Common myeloid progenitor, CD34-positive (primary cell): ENCODE measurements at regions not wholly inside any gene's neighbourhood (a gene's known extent, or its start where the extent isn't known, plus 50 kb on each side); places are given as distances from the start of the nearest gene placed in this dataset.

ENCODE experiments used
- CTCF ChIA-PET: fragments of 350-600 bp; sonication (Branson Sonifier 250); formaldehyde crosslinking; loops from one replicate; lab custom pipeline; 2021; ENCODE audit warnings: antibody characterized with exemption; lab: Charles Lee
- POLR2A ChIA-PET: fragments of 350-600 bp; sonication (Branson Sonifier 250); formaldehyde crosslinking; loops from one replicate; lab custom pipeline; 2021; ENCODE audit warnings: antibody characterized with exemption; lab: Charles Lee
- DNase-seq, 3 donors: peaks; one replicate each; pipeline versions ENCODE4 v3.0.0 to v3.0.0-alpha.2; 2013
- H3K27ac ChIP-seq, 2 experiments: 1 replicate in 1 of 2; 2 replicates in 1 of 2; pipeline ENCODE4 v1.7.0; 2013; ENCODE audit warnings: inconsistent platforms in 2 of 2, low read length in 2 of 2, mild to moderate bottlenecking in 2 of 2, low read depth in 1 of 2, moderate library complexity in 1 of 2; ENCODE audit not compliant: severe bottlenecking in 2 of 2, insufficient read depth in 1 of 2, poor library complexity in 1 of 2
- H3K27me3 ChIP-seq, 5 experiments: replicated peaks in 2 of 5; 1 replicate in 3 of 5; 2 replicates in 2 of 5; pipeline versions ENCODE4 v1.6.1 to v1.7.0; 2013; ENCODE audit warnings: low read length in 4 of 5, mild to moderate bottlenecking in 2 of 5, moderate library complexity in 2 of 5, inconsistent platforms in 1 of 5; ENCODE audit not compliant: insufficient read depth in 5 of 5, control insufficient read depth in 4 of 5
- H3K36me3 ChIP-seq, 4 experiments: 1 replicate in 2 of 4; 2 replicates in 2 of 4; pipeline versions ENCODE4 v1.6.1 to v1.7.0; 2013; ENCODE audit warnings: low read length in 3 of 4, control low read depth in 1 of 4, mild to moderate bottlenecking in 1 of 4; ENCODE audit not compliant: control insufficient read depth in 4 of 4, insufficient read depth in 4 of 4
- H3K4me1 ChIP-seq, 4 experiments: 1 replicate in 3 of 4; 2 replicates in 1 of 4; pipeline versions ENCODE4 v1.6.1 to v1.7.1; 2013; ENCODE audit warnings: low read length in 3 of 4, mild to moderate bottlenecking in 3 of 4, control low read depth in 1 of 4, inconsistent platforms in 1 of 4, moderate library complexity in 1 of 4; ENCODE audit not compliant: control insufficient read depth in 4 of 4, insufficient read depth in 4 of 4; ENCODE audit errors: control extremely low read depth in 1 of 4
- H3K4me3 ChIP-seq, 7 experiments: 1 replicate in 4 of 7; 2 replicates in 3 of 7; pipeline versions ENCODE4 v1.5.1 to v1.7.0; 2013; ENCODE audit warnings: mild to moderate bottlenecking in 7 of 7, low read length in 6 of 7, moderate library complexity in 6 of 7, inconsistent platforms in 2 of 7, low read depth in 2 of 7, control low read depth in 1 of 7; ENCODE audit not compliant: insufficient read depth in 4 of 7, control insufficient read depth in 1 of 7; ENCODE audit errors: extremely low read depth in 1 of 7
- H3K9me3 ChIP-seq, 5 experiments: 1 replicate in 4 of 5; 2 replicates in 1 of 5; pipeline versions ENCODE4 v1.6.1 to v1.7.1; 2013; ENCODE audit warnings: low read length in 4 of 5, mild to moderate bottlenecking in 2 of 5, inconsistent platforms in 1 of 5, low read depth in 1 of 5, moderate library complexity in 1 of 5; ENCODE audit not compliant: control insufficient read depth in 4 of 5, insufficient read depth in 2 of 5; ENCODE audit errors: control extremely low read depth in 1 of 5
- WGBS: methylation state at CpG from one replicate; pipeline ENCODE4 v1.1.5; 2013; ENCODE audit not compliant: insufficient coverage; 5-methylcytosine and 5-hydroxymethylcytosine counted together

DNA sequence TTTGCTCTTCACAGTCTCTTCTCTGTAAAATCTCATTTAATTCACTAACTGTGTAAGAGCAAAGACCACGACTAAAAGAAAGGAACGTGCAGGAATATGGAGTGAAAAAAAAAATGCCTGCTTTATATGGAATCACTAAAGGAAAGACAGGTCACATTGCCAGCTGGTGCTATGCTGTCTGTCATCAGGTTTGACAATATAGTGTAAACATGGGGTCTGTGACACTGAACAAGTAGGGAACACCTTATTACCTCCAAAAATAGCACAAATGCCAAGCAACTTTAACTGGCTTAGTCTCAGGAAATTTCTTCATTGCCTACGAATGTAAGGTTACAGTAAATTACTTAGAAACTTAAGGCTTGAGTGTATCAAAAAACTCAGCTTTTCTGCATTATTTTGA lies 364.5 kb upstream of the LINC00305 start:
- H3K9me3 ChIP-seq = no peaks in the 10 kb centered on the region
- DNase-seq = no peak
- 85% methylated on average over 3 of the region's 3 CpGs for WGBS
- no peaks in the 10 kb centered on the region for H3K36me3 ChIP-seq
- no peaks in the 10 kb centered on the region for H3K27me3 ChIP-seq
- H3K27ac ChIP-seq = no peak overlapping the region
- ChIA-PET CTCF (no interaction called here), POLR2A (no interaction called here)
- H3K4me3 ChIP-seq = no peak overlapping the region
- no peaks in the 10 kb centered on the region for H3K4me1 ChIP-seq

DNA sequence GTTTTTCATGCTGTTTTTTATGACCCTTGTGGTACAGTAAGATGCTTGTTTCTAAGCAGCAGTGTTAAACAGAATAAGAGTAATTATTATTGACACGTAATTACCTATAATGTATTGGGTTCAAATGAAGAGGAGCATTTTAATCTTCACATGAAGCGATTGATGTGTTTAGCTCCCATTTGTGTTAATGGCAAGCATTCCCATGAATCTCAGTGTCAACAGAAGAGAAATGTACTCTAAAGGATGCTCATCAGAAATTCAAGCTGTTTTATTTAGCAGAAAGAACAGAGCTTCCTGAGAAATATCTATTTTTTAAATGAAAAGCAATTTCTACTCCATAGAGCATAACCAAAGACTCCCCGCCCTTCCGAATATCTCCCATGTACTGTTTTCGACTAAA lies 341.3 kb upstream of the LINC00305 start:
- CTCF ChIA-PET = no interaction called here
- Histone ChIP-seq H3K4me1 (no peaks in the 10 kb centered on the region), H3K27ac (no peak overlapping the region), H3K9me3 (no peaks in the 10 kb centered on the region), H3K27me3 (no peaks in the 10 kb centered on the region), H3K36me3 (no peaks in the 10 kb centered on the region), H3K4me3 (no peak overlapping the region)
- WGBS = 100% methylated on average over 1 of the region's 5 CpGs
- DNase-seq = no peak
- POLR2A ChIA-PET = no interaction called here

DNA sequence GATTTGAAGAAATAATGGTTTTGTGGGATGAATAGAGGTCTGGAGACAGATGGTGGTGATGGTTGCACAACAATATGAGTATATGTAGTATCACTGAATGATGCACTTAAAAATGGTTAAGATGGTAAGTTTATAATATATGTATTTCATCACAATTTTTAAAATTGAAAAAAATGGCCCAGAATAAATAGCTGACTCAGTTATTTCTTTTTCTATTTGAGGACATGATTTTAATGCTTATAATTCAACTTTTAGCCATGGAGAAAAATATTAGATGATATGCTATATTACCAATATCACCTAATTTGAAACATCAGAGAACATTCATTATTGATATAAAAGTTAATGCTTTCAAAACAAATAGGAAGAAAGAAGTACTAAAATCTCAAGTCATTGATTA lies 339.8 kb upstream of the LINC00305 start:
- Histone ChIP-seq H3K4me1 (no peaks in the 10 kb centered on the region), H3K4me3 (no peak overlapping the region), H3K9me3 (no peaks in the 10 kb centered on the region), H3K27ac (no peak overlapping the region), H3K36me3 (no peaks in the 10 kb centered on the region), H3K27me3 (no peaks in the 10 kb centered on the region)
- ChIA-PET POLR2A (no interaction called here), CTCF (no interaction called here)
- no peak for DNase-seq

DNA sequence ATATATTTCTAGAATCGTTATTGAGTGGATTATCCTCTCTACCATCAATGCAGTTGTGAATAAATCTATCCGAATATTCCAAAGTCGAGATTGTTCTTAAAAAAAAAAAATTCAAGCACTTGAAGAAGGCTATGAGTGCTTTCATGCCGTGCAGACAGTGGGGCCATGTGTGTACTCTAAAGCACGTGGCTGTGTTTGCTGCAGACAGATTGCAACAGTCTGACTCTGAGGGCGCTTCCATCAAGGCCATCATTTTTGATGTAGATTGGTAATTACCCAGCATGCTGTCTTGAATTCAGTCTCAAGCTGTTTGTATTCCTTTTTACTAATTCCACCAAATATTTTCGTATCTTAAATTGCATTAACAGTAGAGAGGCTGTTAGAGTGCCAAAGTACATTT lies 325.9 kb upstream of the LINC00305 start:
- H3K4me3 ChIP-seq = no peak overlapping the region
- H3K27ac ChIP-seq = no peak overlapping the region
- H3K27me3 ChIP-seq = no peaks in the 10 kb centered on the region
- 95% methylated on average over 5 of the region's 7 CpGs for WGBS
- no peaks in the 10 kb centered on the region for H3K4me1 ChIP-seq
- H3K36me3 ChIP-seq = no peaks in the 10 kb centered on the region
- ChIA-PET CTCF (no interaction called here), POLR2A (no interaction called here)
- H3K9me3 ChIP-seq = no peaks in the 10 kb centered on the region
- DNase-seq = no peak

DNA sequence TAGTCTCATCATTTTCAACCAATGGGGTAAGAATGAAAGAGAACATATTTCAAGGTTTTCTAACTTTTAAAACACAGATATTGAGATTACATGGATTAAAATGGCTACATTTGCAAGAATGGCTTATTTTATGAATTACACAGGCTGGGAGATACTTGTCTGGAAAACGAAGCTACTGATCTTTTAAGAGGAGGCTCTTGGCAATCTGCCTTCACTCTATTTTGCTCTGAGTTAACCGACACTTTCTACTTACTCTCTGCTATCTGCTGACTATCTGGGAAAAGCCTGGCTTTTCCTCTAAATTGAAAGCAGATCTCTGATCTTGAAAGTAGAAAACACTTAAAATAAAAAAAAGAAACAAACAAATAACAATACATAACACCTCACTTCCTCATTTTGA lies 325.4 kb upstream of the LINC00305 start:
- CTCF ChIA-PET = no interaction called here
- no peak for DNase-seq
- 75% methylated on average over 2 of the region's 2 CpGs for WGBS
- H3K9me3 ChIP-seq = no peaks in the 10 kb centered on the region
- no peaks in the 10 kb centered on the region for H3K4me1 ChIP-seq
- no peak overlapping the region for H3K27ac ChIP-seq
- no peaks in the 10 kb centered on the region for H3K36me3 ChIP-seq
- H3K4me3 ChIP-seq = no peak overlapping the region
- H3K27me3 ChIP-seq = no peaks in the 10 kb centered on the region
- POLR2A ChIA-PET = no interaction called here

DNA sequence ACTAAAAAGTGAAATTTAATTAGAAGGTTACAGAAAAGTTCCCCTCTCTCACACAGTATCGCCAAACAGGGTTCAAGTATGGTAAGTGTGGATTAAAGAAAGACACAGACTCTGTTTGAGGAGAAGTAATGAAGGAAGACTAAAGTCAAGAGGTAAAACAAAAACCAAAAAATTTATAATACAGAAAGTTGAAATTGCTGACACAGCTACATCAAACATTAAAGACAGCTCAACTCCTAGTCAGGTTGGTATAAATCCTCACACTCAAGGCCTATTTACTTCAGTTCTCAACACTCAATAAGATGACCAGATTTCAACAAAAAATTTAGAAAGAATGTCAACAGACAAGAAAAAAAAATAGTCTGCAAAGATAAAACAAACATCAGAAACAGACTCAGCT lies 300.5 kb upstream of the LINC00305 start:
- CTCF ChIA-PET = interaction anchor here (1.1 kb wide), 1 partner anchor 15 kb away, joined by 3 read pairs; no protein-coding TSS in a partner anchor
- WGBS = no CpG with 5 or more reads among the region's 1 CpG
- H3K27ac ChIP-seq = no peak overlapping the region
- POLR2A ChIA-PET = no interaction called here
- H3K9me3 ChIP-seq = no peaks in the 10 kb centered on the region
- H3K36me3 ChIP-seq = no peaks in the 10 kb centered on the region
- no peak for DNase-seq
- peaks cover 0 to 8% (median 4%) of the 10 kb centered on the region in 4 experiments for H3K4me1 ChIP-seq
- no peaks in the 10 kb centered on the region for H3K27me3 ChIP-seq
- no peak overlapping the region for H3K4me3 ChIP-seq

DNA sequence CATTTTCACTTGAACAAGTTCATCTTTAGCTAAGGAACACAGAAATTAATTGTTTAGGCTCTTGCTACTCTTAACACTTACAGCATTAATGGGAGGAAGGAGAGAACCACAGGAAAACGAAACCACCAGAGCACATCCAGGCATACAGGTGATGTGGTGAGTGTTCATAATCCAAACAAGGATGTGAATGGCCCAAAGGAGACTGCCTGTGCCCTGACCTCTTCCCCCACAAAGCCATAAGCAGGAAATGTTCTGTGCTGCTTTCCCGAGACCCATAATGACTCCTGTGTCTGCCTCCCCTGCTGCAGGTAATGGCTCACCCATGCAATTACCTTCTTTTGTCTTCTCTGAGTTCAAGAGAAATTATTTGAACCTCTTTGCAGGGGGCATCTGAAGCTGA lies 295.9 kb upstream of the LINC00305 start:
- Histone ChIP-seq H3K36me3 (no peaks in the 10 kb centered on the region), H3K4me3 (no peak overlapping the region), H3K4me1 (peaks cover 0 to 8% (median 4%) of the 10 kb centered on the region in 4 experiments), H3K27me3 (no peaks in the 10 kb centered on the region), H3K27ac (no peak overlapping the region), H3K9me3 (no peaks in the 10 kb centered on the region)
- no peak for DNase-seq
- ChIA-PET CTCF (no interaction called here), POLR2A (no interaction called here)
- 0% methylated on average over 1 of the region's 2 CpGs for WGBS
